ENCODE measurements at regions not wholly inside any gene's neighbourhood (a gene's known extent, or its start where the extent isn't known, plus 50 kb on each side); places are given as distances from the start of the nearest gene placed in this dataset.

DNA sequence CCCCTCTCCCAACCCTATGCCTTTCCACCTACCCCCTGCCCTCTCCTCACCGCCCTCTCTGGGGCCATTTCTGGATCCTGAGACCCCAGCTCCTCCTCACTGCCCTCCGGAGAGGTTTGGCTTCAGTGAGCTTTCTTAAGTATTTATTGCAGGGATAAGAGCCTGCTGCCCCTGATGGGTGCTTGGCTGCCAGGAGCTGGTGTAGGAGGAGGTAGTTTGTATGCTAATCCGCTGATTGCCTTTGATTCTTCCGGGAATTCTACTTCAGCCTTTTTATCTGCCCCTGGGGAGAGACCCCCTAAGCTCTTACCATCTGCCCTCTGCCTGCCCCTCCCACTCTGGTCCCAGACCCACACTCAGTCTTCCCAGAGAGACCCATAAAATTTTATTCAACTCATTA lies 263.5 kb upstream of the PODXL start:
- TF ChIP-seq CTCF (IDR thresholded peaks at IDR 0.05) (no peak), EP300 (IDR thresholded peaks at IDR 0.05) (no peak)

Data from gastroesophageal sphincter (tissue), 3 donors.